Testis (tissue), 2 donors: ENCODE measurements at regions not wholly inside any gene's neighbourhood (a gene's known extent, or its start where the extent isn't known, plus 50 kb on each side); places are given as distances from the start of the nearest gene placed in this dataset.
"Not testable (repeated sequence)": the region's sequence is repeated elsewhere in the genome, so short reads cannot be mapped to it uniquely, and the experiment has no call there.

Experiments used
- DNase-seq: peaks from one replicate; pipeline ENCODE4 v3.0.0-alpha.2; 2019
- H3K27ac ChIP-seq, 2 donors: fragments of 200-600 bp; sonication (generic); one replicate each; pipeline ENCODE4 v1.5.1; 2019
- H3K27me3 ChIP-seq: fragments of 200-600 bp; sonication (generic); one replicate; pipeline ENCODE4 v1.5.1; 2019
- H3K36me3 ChIP-seq: fragments of 200-600 bp; sonication (generic); one replicate; pipeline ENCODE4 v1.5.1; 2017; ENCODE audit warnings: low read depth; ENCODE audit errors: missing control alignments
- H3K4me1 ChIP-seq: fragments of 200-600 bp; sonication (generic); one replicate; pipeline ENCODE4 v1.5.1; 2019
- H3K4me3 ChIP-seq, 2 donors: fragments of 200-600 bp; sonication (generic); one replicate each; pipeline ENCODE4 v1.5.1; 2017 to 2019
- H3K9me3 ChIP-seq: fragments of 200-600 bp; sonication (generic); one replicate; pipeline ENCODE4 v1.5.1; 2017
- POLR2A ChIP-seq: fragments of 450-650 bp; IDR thresholded peaks from one replicate; pipeline ENCODE4 v1.6.1; 2017; ENCODE audit warnings: antibody characterized with exemption, mild to moderate bottlenecking, moderate library complexity
- WGBS, 2 donors: methylation state at CpG; one replicate each; pipeline ENCODE4 v1.1.5; 2018; 5-methylcytosine and 5-hydroxymethylcytosine counted together
- intact Hi-C: fragments of 100-400 bp; cut with DNase I; formaldehyde crosslinking; loops from one replicate; pipeline ENCODE4 v1.15.1; 2023; ENCODE audit warnings: low total_unique reads
- TF ChIP-seq, protein P1 (sequence below), 3 experiments: fragments of 450-650 bp in 2 of 3; fragments of 200-600 bp in 1 of 3; sonication (generic) in 1 of 3; IDR thresholded peaks; one replicate each; pipeline ENCODE4 v1.5.1; 2016 to 2019; ENCODE audit warnings: antibody characterized with exemption in 3 of 3, mild to moderate bottlenecking in 2 of 3, moderate library complexity in 1 of 3

DNA sequence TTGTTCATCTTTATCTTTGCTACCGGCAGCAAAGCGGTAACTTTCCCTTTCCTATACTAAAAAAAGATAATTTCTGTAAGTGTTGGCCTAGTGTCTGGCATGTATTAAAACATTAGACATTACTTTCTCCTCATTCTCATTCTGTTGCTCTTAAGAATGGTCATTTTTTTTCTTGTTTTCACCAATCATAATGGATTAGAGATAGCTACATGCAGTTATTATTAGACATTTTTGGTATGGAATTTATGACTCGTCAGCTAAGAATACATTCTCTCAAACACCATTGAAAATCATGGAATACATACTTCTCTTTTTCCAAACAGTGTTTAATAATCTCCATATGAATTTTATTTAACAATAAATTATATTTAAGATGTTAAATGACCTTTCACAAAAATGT lies 1154.6 kb downstream of the BRINP3 start:
- H3K9me3 ChIP-seq = no peaks in the 10 kb centered on the region
- TF ChIP-seq, protein P1, sequence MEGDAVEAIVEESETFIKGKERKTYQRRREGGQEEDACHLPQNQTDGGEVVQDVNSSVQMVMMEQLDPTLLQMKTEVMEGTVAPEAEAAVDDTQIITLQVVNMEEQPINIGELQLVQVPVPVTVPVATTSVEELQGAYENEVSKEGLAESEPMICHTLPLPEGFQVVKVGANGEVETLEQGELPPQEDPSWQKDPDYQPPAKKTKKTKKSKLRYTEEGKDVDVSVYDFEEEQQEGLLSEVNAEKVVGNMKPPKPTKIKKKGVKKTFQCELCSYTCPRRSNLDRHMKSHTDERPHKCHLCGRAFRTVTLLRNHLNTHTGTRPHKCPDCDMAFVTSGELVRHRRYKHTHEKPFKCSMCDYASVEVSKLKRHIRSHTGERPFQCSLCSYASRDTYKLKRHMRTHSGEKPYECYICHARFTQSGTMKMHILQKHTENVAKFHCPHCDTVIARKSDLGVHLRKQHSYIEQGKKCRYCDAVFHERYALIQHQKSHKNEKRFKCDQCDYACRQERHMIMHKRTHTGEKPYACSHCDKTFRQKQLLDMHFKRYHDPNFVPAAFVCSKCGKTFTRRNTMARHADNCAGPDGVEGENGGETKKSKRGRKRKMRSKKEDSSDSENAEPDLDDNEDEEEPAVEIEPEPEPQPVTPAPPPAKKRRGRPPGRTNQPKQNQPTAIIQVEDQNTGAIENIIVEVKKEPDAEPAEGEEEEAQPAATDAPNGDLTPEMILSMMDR (IDR thresholded peaks at IDR 0.05) = no peak
- no peak for TF ChIP-seq POLR2A
- no peak for DNase-seq
- H3K27ac ChIP-seq = no peak overlapping the region
- H3K36me3 ChIP-seq = no peaks in the 10 kb centered on the region
- no peaks in the 10 kb centered on the region for H3K4me1 ChIP-seq
- intact Hi-C loops = no loop called here
- no peaks in the 10 kb centered on the region for H3K27me3 ChIP-seq
- H3K4me3 ChIP-seq = no peak overlapping the region
- 67 to 70% methylated on average over 3 of the region's 3 CpGs for WGBS, 2 donors

DNA sequence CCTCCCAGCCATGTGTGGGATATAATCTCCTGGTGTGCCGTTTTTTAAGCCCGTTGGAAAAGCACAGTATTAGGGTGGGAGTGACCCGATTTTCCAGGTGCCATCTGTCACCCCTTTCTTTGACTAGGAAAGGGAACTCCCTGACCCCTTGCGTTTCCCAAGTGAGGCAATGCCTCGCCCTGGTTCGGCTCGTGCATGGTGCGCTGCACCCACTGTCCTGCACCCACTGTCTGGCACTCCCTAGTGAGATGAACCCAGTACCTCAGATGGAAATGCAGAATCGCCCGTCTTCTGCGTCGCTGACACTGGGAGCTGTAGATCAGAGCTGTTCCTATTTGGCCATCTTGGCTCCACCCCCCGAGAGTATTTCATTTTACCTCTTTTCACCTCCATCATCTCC lies 1146.6 kb downstream of the BRINP3 start:
- H3K9me3 ChIP-seq, H3K27ac ChIP-seq, DNase-seq, H3K27me3 ChIP-seq, H3K4me3 ChIP-seq, H3K36me3 ChIP-seq, H3K4me1 ChIP-seq, intact Hi-C loops: not testable (repeated sequence)
- WGBS, 2 donors = 93 to 94% methylated on average over 13 of the region's 13 CpGs

DNA sequence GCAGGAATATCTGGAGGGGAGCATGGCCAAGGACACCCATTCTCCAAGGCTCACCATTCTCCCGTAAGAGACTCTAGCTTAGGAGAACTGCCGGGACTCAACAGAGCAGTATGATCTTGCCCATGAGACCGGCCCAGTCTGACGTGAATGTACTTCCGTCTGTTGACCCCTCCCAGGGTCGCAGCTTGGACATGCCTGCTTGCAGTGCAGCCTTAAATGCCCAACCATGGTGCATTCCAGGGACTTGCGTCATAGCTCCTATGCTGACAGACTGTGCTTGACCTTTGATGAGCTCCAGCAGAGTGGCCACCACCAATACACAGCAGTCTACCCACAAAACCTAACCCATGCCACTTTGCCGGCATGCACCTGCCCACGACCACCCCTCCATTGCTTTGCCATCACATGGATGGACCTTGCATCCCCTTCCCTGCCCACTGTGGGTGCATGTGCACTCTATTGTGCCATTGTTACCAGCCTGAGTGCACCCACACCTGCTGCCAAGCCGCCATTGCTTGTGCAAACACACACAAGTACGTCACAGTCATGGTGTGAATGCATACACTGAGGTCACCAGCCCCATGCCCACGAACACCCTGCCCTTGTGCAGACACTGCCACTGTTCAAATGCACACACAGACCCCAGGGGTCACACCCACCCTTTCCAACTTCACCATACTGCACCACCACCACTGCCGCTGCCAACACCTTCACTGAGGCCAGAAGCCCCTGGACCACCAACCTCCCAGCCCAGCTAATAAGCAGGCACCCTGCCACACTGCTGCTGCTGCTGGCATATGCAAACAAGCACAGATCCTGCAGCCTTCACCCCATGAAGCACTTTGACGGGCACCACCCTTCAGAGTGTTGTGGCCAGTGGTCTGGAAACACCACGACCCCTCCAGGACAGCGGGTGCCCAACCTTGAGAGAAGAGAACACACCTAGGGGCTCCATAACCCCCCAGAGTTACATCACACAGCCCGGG lies 1141.3 kb downstream of the BRINP3 start:
- no peaks in the 10 kb centered on the region for H3K27me3 ChIP-seq
- WGBS, 2 donors = 88 to 94% methylated on average over 14 to 17 of the region's 17 CpGs
- no peaks in the 10 kb centered on the region for H3K36me3 ChIP-seq
- no peaks in the 10 kb centered on the region for H3K9me3 ChIP-seq
- intact Hi-C loops = no loop called here
- no peak overlapping the region for H3K27ac ChIP-seq
- no peak for TF ChIP-seq POLR2A
- TF ChIP-seq, protein P1 (IDR thresholded peaks at IDR 0.05) = no peak
- no peak overlapping the region for H3K4me3 ChIP-seq
- no peak for DNase-seq
- H3K4me1 ChIP-seq = no peaks in the 10 kb centered on the region

DNA sequence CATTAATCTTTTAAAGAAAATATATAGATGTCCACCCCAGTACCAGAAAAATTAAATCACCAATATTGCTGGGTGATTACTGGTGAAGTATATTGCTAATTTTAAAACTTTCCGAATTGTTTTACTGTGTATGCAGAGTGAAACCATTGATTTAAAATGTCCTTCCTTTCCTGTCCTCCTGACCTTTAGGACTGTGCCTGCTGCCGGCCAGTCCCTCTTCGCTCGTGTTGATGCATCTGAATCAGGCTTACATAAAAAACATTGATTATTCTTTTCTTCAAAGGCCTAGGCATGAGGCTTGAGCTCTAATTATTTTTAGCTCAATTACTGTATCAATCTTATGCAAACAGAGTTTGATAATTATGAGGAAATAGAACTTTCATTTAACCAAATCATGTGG lies 1128.1 kb downstream of the BRINP3 start:
- Histone ChIP-seq H3K4me1 (no peaks in the 10 kb centered on the region), H3K9me3 (no peaks in the 10 kb centered on the region), H3K4me3 (no peak overlapping the region), H3K27me3 (no peaks in the 10 kb centered on the region), H3K27ac (no peak overlapping the region), H3K36me3 (no peaks in the 10 kb centered on the region)
- no peak for DNase-seq
- intact Hi-C loops = no loop called here
- no peak for TF ChIP-seq POLR2A
- TF ChIP-seq, protein P1 (IDR thresholded peaks at IDR 0.05) = no peak
- 74 to 78% methylated on average over 4 of the region's 4 CpGs for WGBS, 2 donors

DNA sequence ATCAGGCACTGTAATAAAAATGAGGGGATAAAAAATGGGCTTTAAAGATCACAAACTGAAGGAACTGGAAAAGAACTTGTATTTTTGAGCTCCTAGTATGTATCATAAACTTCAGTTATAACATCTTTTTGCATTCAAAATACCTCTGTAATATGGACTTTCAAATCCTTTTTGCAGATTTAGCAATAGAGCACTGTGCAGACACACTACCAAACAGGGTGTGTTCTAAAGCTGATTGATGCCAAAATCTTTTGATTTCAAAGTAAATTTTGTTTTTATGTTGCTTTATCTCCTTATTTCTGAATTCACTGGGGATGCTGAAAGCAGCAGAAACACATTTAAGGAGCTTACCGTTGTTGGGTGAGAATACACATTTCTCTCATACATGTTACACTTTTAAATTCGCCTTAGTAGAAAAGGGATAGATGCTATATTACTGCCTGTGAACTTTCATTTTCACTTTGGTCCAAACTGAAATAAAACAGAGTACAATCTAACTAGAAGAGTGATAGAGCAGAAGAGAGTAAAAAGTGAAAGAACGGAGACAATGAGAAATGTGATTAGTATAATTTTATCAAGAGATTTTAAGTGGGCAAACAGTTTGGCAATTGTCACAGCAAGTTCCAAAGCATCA lies 1126.6 kb downstream of the BRINP3 start:
- intact Hi-C loops = no loop called here
- no peaks in the 10 kb centered on the region for H3K27me3 ChIP-seq
- DNase-seq = no peak
- no peaks in the 10 kb centered on the region for H3K4me1 ChIP-seq
- no peak overlapping the region for H3K4me3 ChIP-seq
- WGBS, 2 donors = 73 to 83% methylated on average over 3 of the region's 3 CpGs
- H3K27ac ChIP-seq = no peak overlapping the region
- no peaks in the 10 kb centered on the region for H3K9me3 ChIP-seq
- TF ChIP-seq, protein P1 (IDR thresholded peaks at IDR 0.05) = no peak
- TF ChIP-seq POLR2A = no peak
- H3K36me3 ChIP-seq = no peaks in the 10 kb centered on the region
